ENCODE measurements at regions not wholly inside any gene's neighbourhood (a gene's known extent, or its start where the extent isn't known, plus 50 kb on each side); places are given as distances from the start of the nearest gene placed in this dataset.

GRCh38 chr14:65937960-65938316 lies 525.4 kb downstream of the FUT8 start:
- no peak for DNase-seq
- no peak for TF ChIP-seq CTCF (conservative IDR thresholded peaks at IDR 0.05)
- no peaks in the 10 kb centered on the region for H3K27me3 Mint-ChIP-seq (ENCODE audit: insufficient read depth)
- peaks cover 20% of the 10 kb centered on the region for H3K4me1 Mint-ChIP-seq
- Histone ChIP-seq H3K9me3 (ENCODE audit: control insufficient read depth, low read length) (no peaks in the 10 kb centered on the region), H3K36me3 (ENCODE audit: control insufficient read depth, insufficient read depth, low read length) (no peaks in the 10 kb centered on the region), H3K27ac (ENCODE audit: low read depth, low read length) (no peak overlapping the region), H3K4me3 (ENCODE audit: low read length) (no peak overlapping the region), H3K4me1 (ENCODE audit: control insufficient read depth, insufficient read depth, low read length) (no peaks in the 10 kb centered on the region), H3K9ac (ENCODE audit: extremely low read depth, low read length, poor library complexity, severe bottlenecking) (no peak overlapping the region), H3K27me3 (ENCODE audit: control insufficient read depth, insufficient read depth, low read length, poor library complexity, severe bottlenecking) (no peaks in the 10 kb centered on the region)
- no peak overlapping the region for H3K4me3 Mint-ChIP-seq
- H3K36me3 Mint-ChIP-seq (ENCODE audit: low read depth): no peaks in the 10 kb centered on the region
- no peak overlapping the region for H3K27ac Mint-ChIP-seq
- H3K9me3 Mint-ChIP-seq: no peaks in the 10 kb centered on the region

DNA sequence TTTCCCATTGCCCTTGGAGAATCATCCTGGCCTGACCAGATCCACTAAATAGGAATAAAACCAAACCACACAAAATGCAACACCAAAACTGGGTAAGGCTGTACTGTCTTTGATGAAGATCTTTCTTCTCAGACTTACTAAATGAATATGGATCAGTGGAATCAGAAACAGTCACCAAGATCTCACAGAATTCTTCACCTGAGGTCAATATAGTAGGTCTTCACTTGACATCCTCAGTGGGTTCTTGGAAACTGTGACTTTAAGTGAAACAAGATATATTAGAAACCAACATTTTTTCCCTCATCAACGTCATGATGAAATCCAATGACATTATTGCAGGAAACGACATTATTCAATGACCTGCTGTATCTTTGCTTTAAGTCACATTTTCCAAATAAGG lies 526.2 kb downstream of the FUT8 start:
- H3K9ac ChIP-seq (ENCODE audit: extremely low read depth, low read length, poor library complexity, severe bottlenecking): no peak overlapping the region
- no peak overlapping the region for H3K4me3 ChIP-seq (ENCODE audit: low read length)
- Mint-ChIP-seq H3K4me3 (no peak overlapping the region), H3K9me3 (no peaks in the 10 kb centered on the region), H3K27me3 (ENCODE audit: insufficient read depth) (no peaks in the 10 kb centered on the region), H3K4me1 (peaks cover 20% of the 10 kb centered on the region), H3K27ac (no peak overlapping the region), H3K36me3 (ENCODE audit: low read depth) (no peaks in the 10 kb centered on the region)
- no peaks in the 10 kb centered on the region for H3K27me3 ChIP-seq (ENCODE audit: control insufficient read depth, insufficient read depth, low read length, poor library complexity, severe bottlenecking)
- H3K4me1 ChIP-seq (ENCODE audit: control insufficient read depth, insufficient read depth, low read length): no peaks in the 10 kb centered on the region
- 90 to 100% methylated on average over 2 of the region's 2 CpGs for WGBS, 2 experiments (ENCODE audit: insufficient coverage in 1 of 2, insufficient read length in 1 of 2)
- no peak for DNase-seq
- no peak for TF ChIP-seq CTCF (conservative IDR thresholded peaks at IDR 0.05)
- H3K9me3 ChIP-seq (ENCODE audit: control insufficient read depth, low read length): no peaks in the 10 kb centered on the region
- no peaks in the 10 kb centered on the region for H3K36me3 ChIP-seq (ENCODE audit: control insufficient read depth, insufficient read depth, low read length)
- no peak overlapping the region for H3K27ac ChIP-seq (ENCODE audit: low read depth, low read length)

GRCh38 chr14:65939184-65939583 lies 526.7 kb downstream of the FUT8 start:
- Mint-ChIP-seq H3K36me3 (ENCODE audit: low read depth) (no peaks in the 10 kb centered on the region), H3K4me1 (peaks cover 20% of the 10 kb centered on the region), H3K9me3 (no peaks in the 10 kb centered on the region), H3K27me3 (ENCODE audit: insufficient read depth) (no peaks in the 10 kb centered on the region), H3K27ac (no peak overlapping the region), H3K4me3 (no peak overlapping the region)
- Histone ChIP-seq H3K36me3 (ENCODE audit: control insufficient read depth, insufficient read depth, low read length) (no peaks in the 10 kb centered on the region), H3K9me3 (ENCODE audit: control insufficient read depth, low read length) (no peaks in the 10 kb centered on the region), H3K4me3 (ENCODE audit: low read length) (no peak overlapping the region), H3K27ac (ENCODE audit: low read depth, low read length) (no peak overlapping the region), H3K27me3 (ENCODE audit: control insufficient read depth, insufficient read depth, low read length, poor library complexity, severe bottlenecking) (no peaks in the 10 kb centered on the region), H3K4me1 (ENCODE audit: control insufficient read depth, insufficient read depth, low read length) (no peaks in the 10 kb centered on the region), H3K9ac (ENCODE audit: extremely low read depth, low read length, poor library complexity, severe bottlenecking) (no peak overlapping the region)
- WGBS, 2 experiments (ENCODE audit: insufficient coverage in 1 of 2, insufficient read length in 1 of 2): 100% methylated on average over 1 of the region's 1 CpG
- no peak for TF ChIP-seq CTCF (conservative IDR thresholded peaks at IDR 0.05)
- DNase-seq: no peak

Data from endodermal cell (in vitro differentiated cells).